MM.1S (cell line): ENCODE measurements at regions not wholly inside any gene's neighbourhood (a gene's known extent, or its start where the extent isn't known, plus 50 kb on each side); places are given as distances from the start of the nearest gene placed in this dataset.

Experiments used
- DNase-seq: peaks from one replicate; pipeline ENCODE4 v3.0.0-alpha.2; 2015
- H2AFZ ChIP-seq: fragments of 300-600 bp; sonication (generic); 2 replicates; pipeline ENCODE4 v1.6.0; 2016; ENCODE audit warnings: antibody characterized with exemption, low read length
- H3F3A ChIP-seq: fragments of 300-600 bp; sonication (generic); 2 replicates; pipeline ENCODE4 v1.6.1; 2016; ENCODE audit warnings: mild to moderate bottlenecking, antibody characterized with exemption, low read length, moderate library complexity, mixed read lengths; ENCODE audit not compliant: insufficient read depth
- H3K27ac ChIP-seq: fragments of 300-600 bp; sonication (generic); 2 replicates; pipeline ENCODE4 v1.5.1; 2016; ENCODE audit warnings: mild to moderate bottlenecking, low read length
- H3K27me3 ChIP-seq: fragments of 300-600 bp; sonication (generic); replicated peaks from 2 replicates; pipeline ENCODE4 v1.6.0; 2016; ENCODE audit warnings: low read length; ENCODE audit not compliant: insufficient read depth
- H3K36me3 ChIP-seq: fragments of 300-600 bp; sonication (generic); replicated peaks from 2 replicates; pipeline ENCODE4 v1.6.1; 2016; ENCODE audit warnings: mild to moderate bottlenecking, low read length, mixed read lengths; ENCODE audit not compliant: insufficient read depth
- H3K4me1 ChIP-seq: fragments of 300-600 bp; sonication (generic); 2 replicates; pipeline ENCODE4 v1.6.1; 2016; ENCODE audit warnings: low read length, mixed read lengths
- H3K4me2 ChIP-seq: fragments of 300-600 bp; sonication (generic); 2 replicates; pipeline ENCODE4 v1.6.0; 2016; ENCODE audit warnings: low read depth, low read length
- H3K4me3 ChIP-seq: fragments of 300-600 bp; sonication (generic); 2 replicates; pipeline ENCODE4 v1.5.1; 2016; ENCODE audit warnings: low read length, mixed read lengths
- H3K79me2 ChIP-seq: fragments of 300-600 bp; sonication (generic); 2 replicates; pipeline ENCODE4 v1.6.1; 2016; ENCODE audit warnings: mixed run types, low read length, mixed read lengths
- H3K9ac ChIP-seq: fragments of 300-600 bp; sonication (generic); 2 replicates; pipeline ENCODE4 v1.6.1; 2016; ENCODE audit warnings: low read length, mixed read lengths
- H3K9me2 ChIP-seq: fragments of 300-600 bp; sonication (generic); replicated peaks from 2 replicates; pipeline ENCODE4 v1.6.1; 2016; ENCODE audit warnings: mild to moderate bottlenecking, low read length, mixed read lengths; ENCODE audit not compliant: insufficient read depth
- H3K9me3 ChIP-seq: fragments of 300-600 bp; sonication (generic); replicated peaks from 2 replicates; pipeline ENCODE4 v1.6.1; 2016; ENCODE audit warnings: mild to moderate bottlenecking, low read length, mixed read lengths; ENCODE audit not compliant: insufficient read depth
- H4K20me1 ChIP-seq: fragments of 300-600 bp; sonication (generic); 2 replicates; pipeline ENCODE4 v1.6.1; 2016; ENCODE audit warnings: mild to moderate bottlenecking, low read length, moderate library complexity, mixed read lengths; ENCODE audit not compliant: insufficient read depth
- EZH2 ChIP-seq: fragments of 300-600 bp; sonication (generic); optimal IDR thresholded peaks from 2 replicates; pipeline ENCODE3; 2017; ENCODE audit warnings: low read depth, mild to moderate bottlenecking, antibody characterized with exemption, low read length, mixed read lengths
- EZH2phosphoT487 ChIP-seq: fragments of 300-600 bp; sonication (generic); IDR thresholded peaks from 2 replicates; pipeline ENCODE4 v1.6.1; 2018; ENCODE audit warnings: antibody characterized with exemption, low read length
- TF ChIP-seq, protein P1 (sequence below): fragments of 300-600 bp; sonication (generic); IDR thresholded peaks from 2 replicates; pipeline ENCODE4 v1.5.1; 2016; ENCODE audit warnings: antibody characterized with exemption, low read length, mixed read lengths

GRCh38 chr4:122100508-122100907 lies 51.6 kb upstream of the BLTP1 start:
- Histone ChIP-seq H4K20me1 (no peaks in the 10 kb centered on the region), H3K9ac (no peak overlapping the region), H2AFZ (no peak overlapping the region), H3K9me3 (no peaks in the 10 kb centered on the region), H3K27me3 (no peaks in the 10 kb centered on the region), H3K9me2 (no peaks in the 10 kb centered on the region), H3K79me2 (no peaks in the 10 kb centered on the region), H3K4me3 (no peak overlapping the region), H3K36me3 (no peaks in the 10 kb centered on the region), H3K4me2 (no peak overlapping the region), H3K27ac (no peak overlapping the region), H3F3A (no peaks in the 10 kb centered on the region), H3K4me1 (no peaks in the 10 kb centered on the region)
- DNase-seq = no peak
- TF ChIP-seq, protein P1, sequence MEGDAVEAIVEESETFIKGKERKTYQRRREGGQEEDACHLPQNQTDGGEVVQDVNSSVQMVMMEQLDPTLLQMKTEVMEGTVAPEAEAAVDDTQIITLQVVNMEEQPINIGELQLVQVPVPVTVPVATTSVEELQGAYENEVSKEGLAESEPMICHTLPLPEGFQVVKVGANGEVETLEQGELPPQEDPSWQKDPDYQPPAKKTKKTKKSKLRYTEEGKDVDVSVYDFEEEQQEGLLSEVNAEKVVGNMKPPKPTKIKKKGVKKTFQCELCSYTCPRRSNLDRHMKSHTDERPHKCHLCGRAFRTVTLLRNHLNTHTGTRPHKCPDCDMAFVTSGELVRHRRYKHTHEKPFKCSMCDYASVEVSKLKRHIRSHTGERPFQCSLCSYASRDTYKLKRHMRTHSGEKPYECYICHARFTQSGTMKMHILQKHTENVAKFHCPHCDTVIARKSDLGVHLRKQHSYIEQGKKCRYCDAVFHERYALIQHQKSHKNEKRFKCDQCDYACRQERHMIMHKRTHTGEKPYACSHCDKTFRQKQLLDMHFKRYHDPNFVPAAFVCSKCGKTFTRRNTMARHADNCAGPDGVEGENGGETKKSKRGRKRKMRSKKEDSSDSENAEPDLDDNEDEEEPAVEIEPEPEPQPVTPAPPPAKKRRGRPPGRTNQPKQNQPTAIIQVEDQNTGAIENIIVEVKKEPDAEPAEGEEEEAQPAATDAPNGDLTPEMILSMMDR = no peak
- TF ChIP-seq EZH2 (no peak), EZH2phosphoT487 (no peak)

- H3K9ac ChIP-seq = no peak overlapping the region
- no peaks in the 10 kb centered on the region for H3K36me3 ChIP-seq
- no peaks in the 10 kb centered on the region for H3K4me1 ChIP-seq
- no peaks in the 10 kb centered on the region for H3K9me2 ChIP-seq
- no peaks in the 10 kb centered on the region for H3F3A ChIP-seq
- H3K27ac ChIP-seq = no peak overlapping the region
- no peak overlapping the region for H3K4me3 ChIP-seq
- no peak for TF ChIP-seq EZH2
- TF ChIP-seq, protein P1 = no peak
- TF ChIP-seq EZH2phosphoT487 = no peak
- no peaks in the 10 kb centered on the region for H4K20me1 ChIP-seq
- H3K27me3 ChIP-seq = no peaks in the 10 kb centered on the region
- H3K79me2 ChIP-seq = no peaks in the 10 kb centered on the region
- no peak overlapping the region for H3K4me2 ChIP-seq
- H3K9me3 ChIP-seq = no peaks in the 10 kb centered on the region
- H2AFZ ChIP-seq = no peak overlapping the region
- no peak for DNase-seq
Measured at GRCh38 chr4:122099896-122100295, 52.2 kb upstream of the BLTP1 start.

GRCh38 chr4:122091836-122092405 lies 60.2 kb upstream of the BLTP1 start:
- Histone ChIP-seq H3K4me2 (no peak overlapping the region), H3K4me3 (no peak overlapping the region), H3K9ac (no peak overlapping the region), H3K36me3 (no peaks in the 10 kb centered on the region), H3F3A (no peaks in the 10 kb centered on the region), H2AFZ (no peak overlapping the region), H3K9me2 (no peaks in the 10 kb centered on the region), H3K79me2 (no peaks in the 10 kb centered on the region), H3K4me1 (no peaks in the 10 kb centered on the region), H3K9me3 (no peaks in the 10 kb centered on the region), H3K27me3 (no peaks in the 10 kb centered on the region), H3K27ac (no peak overlapping the region), H4K20me1 (no peaks in the 10 kb centered on the region)
- TF ChIP-seq EZH2 = no peak
- TF ChIP-seq EZH2phosphoT487 = no peak
- no peak for DNase-seq

DNA sequence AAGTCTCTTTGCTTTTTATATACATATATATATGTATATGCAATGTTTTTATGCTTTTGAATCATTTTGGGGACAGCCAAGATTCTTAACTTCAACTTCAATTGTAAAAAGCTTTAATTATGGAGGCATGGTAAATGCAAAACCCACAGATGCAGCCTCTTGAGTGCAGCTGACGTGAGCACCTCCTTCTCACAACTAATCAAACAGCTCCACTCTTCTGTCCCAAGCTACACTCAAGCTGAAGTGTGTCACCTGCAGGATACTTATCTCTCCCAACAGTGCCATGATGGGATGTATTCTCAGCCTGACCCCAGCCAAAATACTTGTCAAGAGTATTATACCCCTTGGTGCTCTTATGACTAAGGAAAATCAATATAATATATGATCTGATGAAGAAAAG lies 60.7 kb upstream of the BLTP1 start:
- Histone ChIP-seq H3K9me3 (no peaks in the 10 kb centered on the region), H3K79me2 (no peaks in the 10 kb centered on the region), H4K20me1 (no peaks in the 10 kb centered on the region), H3K4me2 (no peak overlapping the region), H3K9me2 (no peaks in the 10 kb centered on the region), H3K27me3 (no peaks in the 10 kb centered on the region), H3K27ac (no peak overlapping the region), H3K36me3 (no peaks in the 10 kb centered on the region), H3K4me3 (no peak overlapping the region), H3F3A (no peaks in the 10 kb centered on the region), H3K9ac (no peak overlapping the region), H2AFZ (no peak overlapping the region), H3K4me1 (no peaks in the 10 kb centered on the region)
- TF ChIP-seq, protein P1 = no peak
- TF ChIP-seq EZH2 (no peak), EZH2phosphoT487 (no peak)
- no peak for DNase-seq
